ENCODE measurements at regions not wholly inside any gene's neighbourhood (a gene's known extent, or its start where the extent isn't known, plus 50 kb on each side); places are given as distances from the start of the nearest gene placed in this dataset.

DNA sequence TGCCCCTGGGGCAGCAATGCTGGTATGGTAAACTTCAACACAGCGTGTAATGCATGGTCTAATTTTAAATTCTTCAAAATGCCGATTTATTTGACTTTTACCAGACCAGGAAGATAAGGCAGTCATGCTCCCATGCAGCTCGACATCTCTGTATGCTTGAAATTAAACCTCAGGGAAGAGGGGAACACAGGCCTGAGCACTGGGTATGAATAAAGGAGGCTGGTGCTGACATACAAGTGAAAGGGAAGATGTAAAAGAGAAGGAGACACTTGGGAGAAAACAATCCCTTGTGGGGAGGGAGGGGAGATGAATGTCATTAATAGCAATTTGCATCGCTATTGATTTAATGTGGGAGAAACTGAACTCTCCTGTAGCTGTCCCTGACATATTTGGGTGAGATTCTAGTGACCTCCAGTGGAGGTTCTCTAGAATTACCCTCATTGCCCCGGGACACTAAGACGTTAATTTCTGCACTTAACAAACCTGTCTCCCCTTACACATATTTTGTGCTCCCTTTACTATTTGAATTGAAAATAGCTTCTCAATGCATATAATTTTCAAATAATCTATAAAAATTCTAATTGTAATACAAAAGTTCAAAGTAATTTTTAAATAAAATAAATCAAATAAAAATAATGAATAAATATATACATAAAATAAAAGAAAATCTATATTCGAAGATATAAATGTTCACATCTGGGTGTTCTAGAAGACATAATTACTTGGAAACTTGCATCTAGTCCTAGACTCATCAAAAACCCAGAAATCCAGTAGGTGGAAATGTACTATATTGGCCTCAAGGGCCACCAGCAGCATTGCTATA lies 283.1 kb downstream of the LMX1A start:
- peak; percentile 58 for DNase-seq

DNA sequence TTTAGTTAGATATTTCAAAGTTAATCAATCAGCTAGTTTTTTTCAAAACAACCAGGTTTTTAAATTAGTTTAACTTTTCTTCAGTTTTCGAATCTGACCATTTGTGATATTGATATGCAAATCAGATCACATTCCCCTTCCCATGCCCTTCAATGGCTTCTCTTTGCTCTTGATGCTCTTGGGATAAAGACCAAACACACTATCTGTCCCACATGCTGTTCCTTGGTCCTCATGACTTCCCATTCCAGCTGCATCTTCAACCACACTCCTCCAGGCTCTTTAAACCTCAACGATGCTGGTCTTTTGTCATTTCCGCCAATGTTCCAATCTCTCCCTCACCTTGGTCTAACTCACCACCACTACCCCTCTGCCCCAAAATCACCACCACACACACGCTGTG lies 285.8 kb downstream of the LMX1A start:
- no peak for DNase-seq

DNA sequence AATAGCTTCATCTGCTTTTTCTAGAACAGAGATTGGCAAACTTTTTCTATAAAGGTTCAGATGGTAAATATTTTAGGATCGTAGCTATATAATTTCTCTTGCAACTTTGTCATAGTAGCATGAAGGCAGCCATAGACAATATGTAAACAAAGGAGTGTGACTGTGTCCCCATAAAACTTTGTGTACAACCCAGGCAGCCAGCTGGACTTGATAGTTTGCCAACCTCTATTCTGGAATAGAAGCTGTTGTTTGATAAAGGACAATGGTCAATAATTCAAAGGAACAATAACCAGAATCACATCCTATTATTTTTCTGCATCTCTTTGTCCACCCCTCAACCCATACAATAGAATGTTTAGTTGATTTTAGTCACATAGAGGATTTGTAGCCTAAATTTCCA lies 286.7 kb downstream of the LMX1A start:
- DNase-seq = peak; percentile 58

DNA sequence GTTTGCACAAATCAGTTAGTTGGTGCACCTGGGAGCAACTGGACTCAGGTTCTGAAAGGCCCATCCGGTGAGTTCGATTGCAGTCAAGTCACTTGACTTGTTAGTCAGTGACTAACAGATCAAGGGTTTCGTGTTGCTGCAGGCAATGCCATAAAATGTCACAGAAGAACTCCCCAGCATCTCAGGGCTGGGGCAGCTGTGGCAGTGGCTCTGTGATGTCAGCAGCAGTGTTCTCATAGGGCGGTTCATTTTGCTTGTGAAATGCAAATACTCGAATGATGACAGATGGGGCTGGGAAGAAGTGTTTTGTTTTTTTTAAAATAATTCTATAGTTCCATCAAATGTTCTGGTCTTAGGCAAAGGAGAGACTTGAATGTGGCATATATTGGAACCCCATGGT lies 287.8 kb downstream of the LMX1A start:
- DNase-seq = peak; percentile 26

DNA sequence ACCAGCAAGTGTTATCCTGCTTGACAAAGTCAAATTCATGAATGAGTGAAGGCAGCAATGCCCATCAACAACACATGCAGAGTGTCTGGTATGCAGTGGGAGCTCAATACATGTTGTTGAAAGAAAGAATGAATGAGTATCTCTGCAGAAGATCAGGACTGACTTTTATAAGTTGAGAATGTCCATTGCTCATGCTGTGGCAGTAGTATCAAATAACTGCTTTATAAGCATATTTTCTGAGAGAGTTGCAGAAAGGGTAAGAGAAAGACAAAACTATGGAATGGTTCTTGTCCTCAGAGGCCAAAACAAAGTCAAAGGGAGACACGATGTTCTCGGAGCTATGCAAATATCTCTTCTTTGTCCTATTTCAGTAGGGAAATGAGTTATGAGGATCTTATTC lies 288.7 kb downstream of the LMX1A start:
- DNase-seq = no peak

DNA sequence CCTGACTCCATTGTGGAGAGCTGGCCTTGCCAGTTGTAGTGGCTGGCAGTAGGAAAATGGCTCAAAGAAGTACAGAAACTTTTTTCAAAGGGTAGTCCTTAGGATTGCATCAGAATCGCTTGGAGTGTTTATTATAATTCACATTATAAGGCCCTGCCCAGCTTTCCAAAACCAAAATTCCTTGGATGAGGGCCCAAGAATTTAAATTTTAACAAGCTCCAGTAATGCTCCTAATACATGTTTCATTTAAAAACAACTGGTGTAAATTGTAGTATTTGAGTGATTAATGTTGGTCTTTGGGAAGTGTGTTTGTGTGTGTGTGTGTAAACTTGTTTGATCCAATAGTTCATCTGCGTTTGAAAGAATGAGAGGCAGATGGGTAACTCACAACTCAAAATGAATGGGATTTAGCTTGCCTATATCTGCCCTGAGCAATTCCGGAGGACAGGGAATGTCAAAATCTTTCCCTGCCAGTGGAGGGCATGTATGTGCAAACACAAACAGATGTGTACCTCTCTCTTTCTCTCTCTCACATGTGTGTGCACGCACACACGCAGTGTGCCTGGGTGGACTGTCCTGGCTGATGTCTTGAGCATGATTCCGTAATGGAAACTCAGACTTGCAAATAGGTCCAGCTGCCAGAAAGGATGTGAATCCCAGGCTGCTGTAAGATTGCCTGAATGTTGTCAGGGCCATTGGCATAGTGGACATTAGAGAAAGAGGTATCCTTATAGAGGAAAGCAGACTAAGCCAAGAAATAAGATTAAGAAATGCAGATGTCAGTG lies 293.1 kb downstream of the LMX1A start:
- DNase-seq = no peak

DNA sequence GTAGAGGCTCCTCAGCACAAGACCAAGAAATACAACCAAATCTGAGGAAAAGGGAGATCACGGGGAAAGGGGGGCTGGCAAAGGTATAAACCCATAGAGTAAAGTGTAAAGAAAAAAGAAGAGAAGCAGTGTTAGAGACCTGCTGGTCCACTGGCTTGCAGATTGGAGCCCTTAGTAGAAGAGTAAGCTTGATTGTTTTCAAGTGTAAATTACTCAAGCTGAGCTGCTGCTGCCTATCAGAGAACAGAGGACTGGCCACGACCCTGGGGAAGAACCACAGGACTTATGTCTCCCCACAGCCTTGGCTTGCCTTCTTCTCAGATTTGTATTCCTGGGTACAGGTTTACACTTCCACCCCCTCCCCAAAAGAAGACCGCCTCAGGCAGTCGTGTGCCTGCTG lies 294.2 kb downstream of the LMX1A start:
- no peak for DNase-seq

DNA sequence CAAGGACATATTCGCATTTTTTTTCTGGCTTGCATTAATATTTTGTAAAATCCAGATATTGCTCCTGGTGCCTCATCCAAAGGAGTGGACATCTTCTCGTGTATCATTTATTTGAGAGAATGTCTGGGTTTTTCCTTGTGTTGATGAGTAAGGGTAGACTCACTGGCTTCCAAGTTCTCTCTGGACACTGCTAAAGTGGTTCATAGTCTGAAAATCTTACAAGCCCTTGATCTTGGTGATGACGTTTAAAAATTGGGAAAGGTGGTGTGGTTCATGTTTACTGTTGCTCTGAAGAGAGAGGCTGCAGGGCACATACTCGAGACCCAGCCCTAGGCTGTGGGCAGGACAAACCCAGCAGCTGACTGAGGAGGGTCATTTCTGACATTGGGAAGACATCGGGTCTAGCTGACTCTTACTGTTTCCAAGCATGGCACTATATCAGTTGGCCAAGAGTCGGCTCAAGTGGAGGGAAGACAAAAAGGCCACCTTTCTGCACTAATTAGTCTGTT lies 296.2 kb downstream of the LMX1A start:
- DNase-seq = no peak

DNA sequence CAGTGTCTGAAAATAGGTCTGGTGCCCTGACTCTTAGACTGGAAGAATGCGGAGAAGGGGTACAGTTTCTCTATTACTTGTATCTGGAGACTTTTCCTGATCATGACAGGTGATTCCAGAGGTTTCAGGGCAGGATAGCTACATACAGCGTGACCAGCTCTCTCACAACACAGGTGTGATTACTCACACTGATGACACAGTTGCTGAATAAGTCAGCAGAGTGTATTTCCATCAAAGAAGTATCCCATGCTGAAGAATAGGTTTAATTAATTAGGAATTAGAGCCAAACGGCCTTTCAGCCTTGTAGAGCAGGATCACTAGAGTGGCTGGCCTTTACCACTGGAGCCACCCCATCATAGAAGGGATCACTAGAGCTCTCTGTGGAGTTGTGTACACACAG lies 298.6 kb downstream of the LMX1A start:
- DNase-seq = no peak

DNA sequence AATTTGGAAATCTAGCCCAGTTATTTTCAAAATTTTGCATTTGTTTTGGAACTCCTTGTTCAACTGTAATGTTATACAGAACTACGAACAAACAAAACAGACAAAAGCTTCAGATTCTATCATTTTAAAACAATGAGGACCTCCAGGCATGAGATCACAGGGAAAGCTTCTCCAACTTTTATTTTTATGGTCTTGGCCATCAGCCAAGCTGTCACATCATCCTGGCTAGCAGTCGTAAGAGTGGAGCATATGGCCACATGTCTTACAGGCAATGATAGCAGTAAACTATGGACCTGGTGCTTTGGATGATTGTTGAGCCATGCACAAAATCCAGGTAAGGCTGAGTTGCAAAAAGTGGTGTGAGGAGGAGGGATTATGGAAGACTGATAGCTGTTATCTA lies 299.6 kb downstream of the LMX1A start:
- DNase-seq = peak; percentile 33

DNA sequence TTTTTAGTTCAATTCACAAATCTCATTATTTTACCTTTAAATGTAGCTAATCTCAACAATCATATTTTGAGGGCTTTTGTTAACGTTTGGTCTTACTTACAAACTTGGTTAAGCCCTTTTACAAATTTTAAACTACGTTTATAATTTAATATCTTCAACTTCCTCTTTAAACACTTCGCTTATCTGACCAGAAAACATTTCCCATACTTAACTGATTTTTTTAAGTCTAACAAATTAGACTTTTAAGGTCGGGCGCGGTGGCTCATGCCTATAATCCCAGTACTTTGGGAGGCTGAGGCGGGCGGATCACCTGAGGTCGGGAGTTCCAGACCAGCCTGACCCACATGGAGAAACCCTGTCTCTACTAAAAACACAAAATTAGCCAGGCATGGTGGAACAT lies 300.9 kb downstream of the LMX1A start:
- no peak for DNase-seq

DNA sequence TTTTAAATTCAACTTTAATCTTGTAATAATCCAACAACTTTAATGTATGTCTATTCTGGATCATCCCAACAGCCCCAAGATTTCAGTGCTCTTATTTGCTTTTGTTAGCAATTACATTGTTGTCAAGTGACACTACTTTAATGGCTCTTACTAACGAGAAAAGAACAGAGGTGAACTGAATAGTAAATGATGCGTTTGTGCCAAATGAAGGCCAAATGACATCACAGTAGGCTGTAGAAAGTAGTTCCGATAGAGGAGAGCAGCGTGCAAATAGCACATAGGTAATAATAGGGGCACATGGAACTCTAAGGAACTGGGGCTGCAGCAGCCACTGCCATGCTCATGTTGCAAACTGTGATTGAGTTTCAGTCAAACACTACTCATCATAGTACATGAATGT lies 301.9 kb downstream of the LMX1A start:
- no peak for DNase-seq

DNA sequence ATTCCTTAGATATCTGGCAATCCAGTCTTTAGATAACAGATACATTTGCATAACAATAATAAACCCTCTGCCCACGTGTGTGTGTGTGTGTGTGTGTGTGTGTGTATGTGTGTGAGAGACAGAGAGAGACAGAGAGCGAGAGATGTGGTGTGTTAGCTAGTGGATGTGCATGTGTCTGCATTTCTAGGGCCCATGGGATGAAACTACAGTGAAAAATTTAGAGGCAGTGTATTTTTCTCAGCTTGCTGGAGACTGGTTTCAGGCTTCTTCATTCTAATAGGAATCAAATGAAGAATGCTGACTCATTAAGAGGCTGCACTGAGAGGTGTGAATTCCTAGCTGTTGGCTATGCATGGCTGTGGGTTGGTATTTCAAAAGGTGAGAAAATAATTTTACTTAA lies 303.2 kb downstream of the LMX1A start:
- DNase-seq = no peak

DNA sequence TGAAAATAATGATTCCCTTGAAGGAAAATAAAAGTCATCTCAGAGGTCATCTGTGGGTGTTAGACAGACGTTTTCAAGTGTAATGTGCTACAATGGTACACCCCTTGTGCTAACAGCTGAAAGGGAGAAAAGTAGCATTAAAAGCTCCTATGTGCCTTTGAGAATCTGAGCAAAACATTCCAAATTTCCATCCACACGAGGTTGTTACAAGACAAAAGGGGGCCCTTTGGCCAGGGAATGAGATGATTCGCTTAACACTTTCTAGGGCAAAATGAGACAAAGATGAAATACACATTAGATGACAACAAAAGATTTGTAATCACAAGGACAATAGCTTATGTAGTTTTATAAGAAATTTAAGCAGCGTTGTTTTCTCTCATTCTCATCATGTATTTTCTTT lies 303.6 kb downstream of the LMX1A start:
- DNase-seq = no peak

DNA sequence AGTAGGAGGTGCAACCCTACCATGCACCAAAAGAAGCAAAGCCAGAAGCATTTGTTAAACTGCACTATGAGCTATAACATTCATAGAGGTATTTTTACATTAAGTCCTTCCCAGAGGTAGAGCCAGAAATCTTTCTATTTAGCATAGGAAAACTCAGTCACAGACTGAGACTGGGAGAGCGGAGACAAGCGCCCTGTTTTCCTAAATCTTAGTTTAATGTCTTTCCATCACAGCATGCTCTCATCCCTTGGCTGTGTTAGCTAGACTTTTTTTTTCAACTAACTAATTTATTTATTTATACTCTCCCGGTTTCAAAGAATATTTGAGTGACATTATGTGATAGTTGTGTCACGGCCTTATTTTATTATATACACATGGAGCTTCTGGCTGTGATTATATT lies 304.1 kb downstream of the LMX1A start:
- no peak for DNase-seq

DNA sequence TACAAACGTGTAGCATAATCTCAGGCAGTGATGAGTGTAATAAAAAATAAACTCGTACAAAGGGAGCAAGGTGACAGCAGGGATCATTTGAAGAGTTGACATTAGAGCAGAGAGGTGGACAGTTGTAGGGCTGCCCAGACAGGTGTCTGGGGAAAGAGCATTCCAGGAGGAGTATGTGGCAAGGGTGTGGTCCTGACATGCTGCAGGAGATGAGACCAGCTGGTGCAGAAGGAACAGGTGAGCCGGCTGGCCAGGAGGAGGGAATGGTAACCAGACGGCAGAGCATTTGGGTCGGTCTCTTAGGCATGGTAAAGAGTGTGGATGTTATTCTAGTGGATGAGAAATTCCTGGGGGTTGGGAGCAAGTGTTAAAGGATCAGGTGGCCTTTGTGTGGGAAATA lies 306.3 kb downstream of the LMX1A start:
- DNase-seq = no peak

DNA sequence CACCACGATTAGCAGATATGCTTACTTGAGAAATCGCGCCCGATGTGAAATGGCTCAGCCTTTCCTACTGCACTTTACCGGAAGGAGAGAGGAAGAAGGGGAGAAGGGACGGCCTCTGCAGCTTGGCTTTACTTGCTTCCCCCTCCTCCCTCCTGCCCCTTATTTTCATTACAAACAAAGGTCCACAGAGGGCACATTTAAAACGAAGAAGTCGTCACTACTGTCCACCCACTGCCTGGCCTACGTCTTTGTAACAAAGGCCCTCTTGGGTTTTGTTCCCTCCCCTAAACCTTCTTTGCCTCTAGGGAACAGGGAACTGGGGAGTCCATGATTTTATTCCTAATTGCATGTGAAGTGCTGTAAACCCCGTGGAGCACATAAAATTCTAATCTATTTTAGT lies 308.5 kb downstream of the LMX1A start:
- no peak for DNase-seq

DNA sequence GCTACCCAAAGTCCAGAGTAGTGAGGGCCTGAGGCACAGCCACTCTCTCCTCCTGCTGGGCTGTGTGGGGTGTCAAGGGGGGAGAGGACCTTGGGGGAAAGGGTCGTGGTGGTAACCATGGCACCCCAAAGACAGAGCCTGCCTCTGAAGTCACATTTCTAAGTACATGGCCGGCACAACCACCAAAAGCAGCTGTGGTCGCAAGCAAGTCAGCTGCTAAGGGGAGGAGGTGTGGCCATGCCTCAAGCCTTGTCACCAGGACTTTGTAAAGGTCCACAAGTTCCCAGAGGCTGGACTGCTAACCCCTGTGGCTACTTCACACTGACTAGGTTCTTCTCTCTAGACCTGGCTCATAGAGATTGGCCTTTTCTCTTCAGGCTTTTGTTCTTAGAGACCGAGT lies 310.6 kb downstream of the LMX1A start:
- DNase-seq = no peak

DNA sequence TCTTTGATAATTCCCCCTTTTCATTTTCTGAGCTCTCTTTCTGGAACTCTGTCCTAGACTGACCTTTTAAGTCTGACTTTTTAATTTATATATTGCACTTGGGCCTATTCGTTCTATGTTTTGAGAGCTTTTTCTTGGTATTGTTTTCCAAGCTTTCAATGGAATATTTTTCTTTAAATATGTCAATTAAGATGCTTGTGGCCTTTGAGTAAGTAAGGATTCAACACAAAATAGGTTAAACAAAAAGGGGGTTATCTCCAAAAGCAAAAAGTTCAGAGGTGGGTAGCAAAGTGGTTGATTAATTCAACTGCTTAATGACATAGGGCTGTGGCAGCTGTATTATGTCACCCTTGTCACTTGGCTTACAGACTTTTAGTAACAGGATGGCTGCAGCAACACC lies 315.9 kb downstream of the LMX1A start:
- DNase-seq = no peak

DNA sequence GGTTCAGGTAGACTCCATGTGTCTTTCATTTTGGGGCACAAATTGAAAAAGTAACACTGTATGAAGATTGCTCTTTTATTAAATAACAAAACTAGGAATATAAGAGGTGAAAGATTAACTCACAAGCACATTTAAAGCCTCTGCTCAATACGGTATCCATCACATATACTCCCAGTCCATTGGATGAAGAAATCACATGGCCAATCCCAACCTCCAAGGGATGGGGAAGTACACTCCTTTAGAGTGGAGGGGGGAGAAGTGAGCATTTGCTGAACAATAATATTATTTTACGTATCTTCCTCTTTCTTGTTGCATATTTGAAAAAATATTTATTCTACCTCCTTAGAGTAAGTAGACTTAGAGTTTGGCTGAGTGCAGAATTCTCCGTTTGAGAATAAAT lies 316.5 kb downstream of the LMX1A start:
- DNase-seq = no peak

DNA sequence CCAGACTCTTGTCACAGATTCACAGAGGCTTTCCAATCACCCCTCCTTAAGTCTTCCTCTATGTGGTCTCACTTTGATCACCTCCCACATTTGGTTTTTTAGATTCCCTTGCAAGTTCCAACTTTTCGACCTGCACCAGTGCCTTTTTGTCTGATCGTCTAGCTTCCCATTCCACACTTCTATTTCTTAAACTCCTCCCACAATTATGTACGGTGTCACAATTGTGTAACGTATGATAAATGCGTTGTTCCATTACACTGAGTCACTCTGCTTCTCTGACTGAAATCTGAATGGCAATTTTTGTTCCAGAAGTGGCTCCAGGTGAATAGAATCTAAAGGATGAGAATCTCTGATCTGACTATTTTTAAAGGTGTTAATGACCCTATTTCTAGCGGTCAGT lies 320.1 kb downstream of the LMX1A start:
- DNase-seq = no peak

DNA sequence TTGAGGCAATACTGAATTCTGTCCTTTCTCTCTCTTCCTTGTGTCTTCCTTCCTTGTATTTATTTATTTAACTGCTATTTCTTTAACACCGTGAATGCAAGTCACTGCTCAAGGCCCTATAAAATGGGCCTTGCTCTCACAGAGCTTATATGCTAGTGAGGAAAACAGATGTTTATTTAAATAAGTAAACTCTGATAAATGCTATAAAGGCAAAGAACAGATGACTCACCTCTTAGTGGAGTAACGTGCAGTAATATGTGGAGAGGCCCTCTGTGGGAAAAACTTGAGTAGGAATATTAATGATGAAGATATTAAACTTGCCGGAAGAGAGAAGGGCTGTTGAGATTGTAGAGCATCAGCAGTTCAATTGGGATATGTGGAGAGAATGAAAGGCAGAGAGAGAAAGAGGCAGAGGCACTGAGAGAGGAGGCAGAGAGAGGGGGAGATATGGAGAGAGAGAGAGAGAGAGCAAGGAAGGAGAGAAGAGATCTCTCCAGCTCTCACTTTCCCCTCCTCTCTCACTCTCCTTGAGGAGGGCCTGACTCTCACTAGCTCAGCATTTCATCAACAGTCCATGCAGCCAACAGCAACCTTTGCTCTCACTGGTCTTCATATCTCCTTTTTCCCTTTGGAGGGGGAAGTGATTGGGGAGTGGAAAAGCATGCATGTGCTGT lies 322.2 kb downstream of the LMX1A start:
- DNase-seq = no peak

DNA sequence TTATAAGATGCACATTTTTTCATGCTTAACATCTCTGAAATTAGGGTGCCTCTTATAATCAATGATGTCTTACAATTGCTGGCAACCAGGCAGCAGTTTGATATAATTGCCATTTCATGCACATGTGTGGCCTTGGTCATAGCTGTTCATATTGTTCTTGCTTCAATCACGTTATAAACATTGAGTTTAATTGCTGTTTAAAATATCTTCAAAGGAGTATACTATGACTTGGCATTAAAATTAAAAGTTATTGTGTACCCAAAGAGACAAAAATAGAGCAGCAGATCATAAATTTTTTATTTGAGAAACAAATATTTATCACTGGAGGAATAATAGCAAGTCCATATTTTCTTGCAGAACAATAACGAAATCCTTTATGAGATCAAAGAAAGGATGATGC lies 325.5 kb downstream of the LMX1A start:
- DNase-seq = no peak

DNA sequence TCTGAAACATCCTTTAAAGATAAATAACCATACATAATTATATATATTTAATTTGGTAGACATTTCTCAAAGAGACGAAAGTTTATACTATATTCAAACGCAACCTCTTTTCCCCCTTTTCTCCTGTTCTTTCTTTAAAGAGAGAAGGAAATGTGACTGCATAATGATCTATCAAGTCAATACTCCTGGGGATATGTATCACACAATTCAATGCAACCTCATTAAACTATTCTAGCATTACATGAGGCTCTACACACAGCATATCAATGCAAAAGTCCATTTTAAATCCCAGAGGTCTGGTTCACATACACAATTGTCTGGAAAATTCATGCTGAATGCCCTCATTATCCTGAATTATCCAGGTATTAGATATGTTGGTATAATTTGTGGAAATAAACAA lies 330.7 kb downstream of the LMX1A start:
- no peak for DNase-seq

Measured in NCI-H345 (cell line).